SJCRH30 (cell line): ENCODE measurements at regions not wholly inside any gene's neighbourhood (a gene's known extent, or its start where the extent isn't known, plus 50 kb on each side); places are given as distances from the start of the nearest gene placed in this dataset.

Experiments used
- DNase-seq, 2 experiments: peaks; one replicate each; pipeline ENCODE4 v3.0.0-alpha.2; 2015 to 2020
- H3K27ac ChIP-seq: fragments of 250-450 bp; sonication (Bioruptor Pico); 2 replicates; pipeline ENCODE4 v1.5.1; 2020; ENCODE audit warnings: mild to moderate bottlenecking, moderate library complexity
- H3K27me3 ChIP-seq: fragments of 250-450 bp; sonication (Bioruptor Pico); 2 replicates; pipeline ENCODE4 v1.5.1; 2020; ENCODE audit warnings: mild to moderate bottlenecking, moderate library complexity
- H3K36me3 ChIP-seq: fragments of 250-450 bp; sonication (Bioruptor Pico); 2 replicates; pipeline ENCODE4 v1.5.1; 2020; ENCODE audit warnings: mild to moderate bottlenecking, moderate library complexity
- H3K4me1 ChIP-seq: fragments of 250-450 bp; sonication (Bioruptor Pico); 2 replicates; pipeline ENCODE4 v1.5.1; 2020; ENCODE audit warnings: mild to moderate bottlenecking, moderate library complexity
- H3K4me3 ChIP-seq: fragments of 250-450 bp; sonication (Bioruptor Pico); 2 replicates; pipeline ENCODE4 v1.5.1; 2020; ENCODE audit warnings: mild to moderate bottlenecking, moderate library complexity
- H3K9me3 ChIP-seq: fragments of 250-450 bp; sonication (Bioruptor Pico); replicated peaks from 2 replicates; pipeline ENCODE4 v1.5.1; 2020; ENCODE audit warnings: mild to moderate bottlenecking, moderate library complexity

DNA sequence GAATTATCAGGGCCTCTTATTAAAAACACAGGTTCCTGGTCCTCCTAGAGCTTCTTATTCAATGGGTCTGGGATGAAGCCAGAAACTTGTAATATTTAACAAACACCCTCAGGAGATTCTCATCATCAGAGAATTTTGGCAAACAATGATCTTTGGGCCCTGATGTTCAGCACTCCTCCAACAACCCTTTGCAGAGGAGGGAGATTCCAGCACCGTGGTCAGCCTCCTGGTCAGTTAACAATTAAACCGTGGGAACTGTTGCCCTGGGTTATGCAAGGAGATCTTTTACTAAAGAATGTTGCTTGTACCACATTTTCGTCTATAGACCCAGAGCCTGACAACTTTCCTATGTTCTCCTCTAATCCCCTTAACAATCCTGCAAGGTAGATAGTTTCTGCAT lies 294.4 kb downstream of the PLPP3 start:
- no peak for DNase-seq
- Histone ChIP-seq H3K36me3 (no peaks in the 10 kb centered on the region), H3K4me1 (no peaks in the 10 kb centered on the region), H3K27me3 (no peaks in the 10 kb centered on the region), H3K27ac (no peak overlapping the region), H3K4me3 (no peak overlapping the region), H3K9me3 (no peaks in the 10 kb centered on the region)

DNA sequence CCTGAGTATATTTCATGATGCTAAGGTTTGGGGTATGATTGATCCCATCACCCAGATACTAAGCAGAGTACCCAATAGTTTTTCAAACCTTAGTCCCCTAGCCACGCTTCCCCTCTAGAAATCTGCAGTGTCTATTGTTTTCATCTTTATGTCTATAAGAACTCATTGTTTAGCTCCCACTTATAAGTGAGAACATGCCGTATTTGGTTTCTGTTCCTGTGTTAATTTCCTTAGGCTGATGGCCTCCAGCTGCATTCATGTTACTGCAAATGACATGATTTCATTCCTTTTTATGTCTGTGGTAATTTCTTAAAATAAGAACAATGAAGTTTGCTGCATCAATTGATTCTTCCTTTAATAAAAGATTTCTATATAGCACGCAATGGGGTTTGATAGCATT lies 301.3 kb downstream of the PLPP3 start:
- no peak overlapping the region for H3K4me3 ChIP-seq
- H3K36me3 ChIP-seq = no peaks in the 10 kb centered on the region
- no peaks in the 10 kb centered on the region for H3K4me1 ChIP-seq
- no peaks in the 10 kb centered on the region for H3K27me3 ChIP-seq
- H3K27ac ChIP-seq = no peak overlapping the region
- DNase-seq = no peak
- no peaks in the 10 kb centered on the region for H3K9me3 ChIP-seq

DNA sequence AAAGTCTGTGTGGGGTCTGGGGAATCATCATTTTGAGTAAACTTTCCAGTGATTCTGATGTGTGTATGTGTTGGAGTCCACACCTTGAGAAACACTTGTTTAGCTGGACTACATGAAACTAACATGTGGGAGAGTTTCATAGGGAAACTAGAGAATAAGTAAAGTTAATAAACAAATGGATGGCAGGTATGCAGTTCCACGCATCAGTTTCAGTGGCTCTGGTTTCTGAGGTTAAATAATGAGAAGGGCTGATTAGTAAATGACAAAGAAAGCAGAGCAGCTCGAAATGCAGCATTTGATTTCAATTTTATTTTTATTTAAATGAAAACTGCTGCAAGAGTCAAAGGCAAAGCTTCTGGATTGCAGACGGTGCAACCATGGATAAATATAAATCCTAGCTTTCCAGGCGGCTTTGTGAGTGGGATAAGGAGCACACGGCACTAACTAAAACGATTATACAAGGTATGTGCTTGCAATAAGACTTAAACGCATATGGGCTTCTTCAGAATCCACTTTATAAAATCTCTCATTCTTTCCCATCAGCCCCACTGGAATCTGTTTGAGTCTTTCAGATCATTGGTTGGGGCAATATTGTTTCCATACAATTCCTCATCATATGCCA lies 310.7 kb downstream of the PLPP3 start:
- Histone ChIP-seq H3K9me3 (no peaks in the 10 kb centered on the region), H3K27me3 (no peaks in the 10 kb centered on the region), H3K4me1 (no peaks in the 10 kb centered on the region), H3K4me3 (no peak overlapping the region), H3K36me3 (no peaks in the 10 kb centered on the region), H3K27ac (no peak overlapping the region)
- DNase-seq = no peak

DNA sequence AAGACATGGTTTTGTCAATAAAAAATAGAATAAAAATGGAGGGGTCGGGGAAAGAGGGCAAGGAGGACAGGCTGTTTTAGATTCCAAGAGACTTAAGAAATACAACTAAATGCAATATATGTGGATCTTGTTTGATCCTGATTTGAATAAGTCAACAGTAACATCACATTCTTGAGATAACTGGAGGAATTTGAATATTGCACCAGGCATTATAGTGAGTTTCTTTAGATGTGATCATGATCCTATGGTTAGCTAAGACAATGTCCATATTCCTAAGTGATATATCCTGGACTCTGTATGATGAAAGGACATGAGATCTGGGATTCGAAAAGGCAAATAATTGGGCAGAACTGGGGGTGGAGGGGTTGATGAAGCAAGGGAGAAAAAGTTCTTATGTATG lies 311.8 kb downstream of the PLPP3 start:
- no peak for DNase-seq
- no peak overlapping the region for H3K27ac ChIP-seq
- no peaks in the 10 kb centered on the region for H3K4me1 ChIP-seq
- no peaks in the 10 kb centered on the region for H3K36me3 ChIP-seq
- no peaks in the 10 kb centered on the region for H3K9me3 ChIP-seq
- H3K27me3 ChIP-seq = no peaks in the 10 kb centered on the region
- no peak overlapping the region for H3K4me3 ChIP-seq

DNA sequence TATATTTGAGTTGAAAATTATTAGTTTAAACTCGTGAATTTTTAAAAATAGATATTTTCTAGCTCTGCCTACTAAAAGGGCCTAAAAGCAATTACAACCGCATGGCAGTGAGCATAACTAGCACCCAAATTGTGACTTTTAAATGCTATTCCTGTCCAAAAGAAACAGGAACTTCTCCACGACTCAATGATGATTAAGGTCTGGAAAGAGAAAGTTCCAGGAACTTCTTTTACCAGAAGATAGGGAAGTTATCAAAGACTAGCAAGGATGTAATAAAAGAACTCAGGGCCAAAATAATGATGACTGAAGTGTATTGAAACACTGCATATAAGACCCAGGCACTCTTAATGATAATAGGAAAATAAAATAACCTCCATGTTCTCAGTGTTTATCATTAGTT lies 313.0 kb downstream of the PLPP3 start:
- Histone ChIP-seq H3K4me3 (no peak overlapping the region), H3K27me3 (no peaks in the 10 kb centered on the region), H3K36me3 (no peaks in the 10 kb centered on the region), H3K9me3 (no peaks in the 10 kb centered on the region), H3K4me1 (no peaks in the 10 kb centered on the region), H3K27ac (no peak overlapping the region)
- no peak for DNase-seq

DNA sequence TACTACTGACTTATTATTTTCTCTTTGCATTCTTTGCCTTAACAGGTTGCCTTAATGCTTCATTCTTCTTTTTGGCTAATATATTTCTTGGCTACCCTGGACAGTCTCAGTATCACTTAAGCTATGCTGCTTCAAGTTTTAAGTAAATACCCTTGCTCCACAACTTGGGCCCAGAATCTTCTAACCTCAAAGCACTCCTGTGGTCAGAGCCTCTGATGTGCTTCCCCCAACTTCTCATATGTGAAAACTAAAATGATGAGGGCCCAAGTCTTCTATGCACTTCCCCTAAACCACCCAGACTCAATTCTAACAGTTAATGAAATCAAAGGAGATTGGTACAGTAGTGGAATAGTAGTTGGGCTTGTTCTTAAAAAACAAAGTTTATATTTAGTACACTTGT lies 314.1 kb downstream of the PLPP3 start:
- H3K9me3 ChIP-seq = no peaks in the 10 kb centered on the region
- DNase-seq = no peak
- no peaks in the 10 kb centered on the region for H3K4me1 ChIP-seq
- H3K27me3 ChIP-seq = no peaks in the 10 kb centered on the region
- H3K27ac ChIP-seq = no peak overlapping the region
- no peak overlapping the region for H3K4me3 ChIP-seq
- no peaks in the 10 kb centered on the region for H3K36me3 ChIP-seq

DNA sequence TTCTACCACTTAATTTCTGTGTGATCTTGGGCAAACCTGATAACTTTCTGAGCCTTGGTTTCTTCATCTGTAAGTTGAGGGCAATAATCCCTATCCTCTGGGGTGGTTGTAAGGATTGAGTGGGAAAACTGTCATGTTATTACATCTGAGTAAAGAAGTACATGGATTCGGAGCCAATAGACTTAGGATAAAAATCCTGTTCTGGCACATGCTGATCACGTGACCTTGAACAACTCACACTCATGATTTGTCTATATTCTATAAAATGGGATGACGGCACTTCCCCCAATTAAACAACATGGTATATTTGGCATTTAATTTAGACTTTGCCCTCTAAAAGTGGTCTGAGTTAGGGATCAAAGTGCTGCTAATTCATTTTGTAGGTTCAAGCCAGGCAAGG lies 315.5 kb downstream of the PLPP3 start:
- no peak overlapping the region for H3K4me3 ChIP-seq
- no peaks in the 10 kb centered on the region for H3K9me3 ChIP-seq
- no peak for DNase-seq
- no peaks in the 10 kb centered on the region for H3K36me3 ChIP-seq
- no peaks in the 10 kb centered on the region for H3K27me3 ChIP-seq
- no peak overlapping the region for H3K27ac ChIP-seq
- H3K4me1 ChIP-seq = no peaks in the 10 kb centered on the region

DNA sequence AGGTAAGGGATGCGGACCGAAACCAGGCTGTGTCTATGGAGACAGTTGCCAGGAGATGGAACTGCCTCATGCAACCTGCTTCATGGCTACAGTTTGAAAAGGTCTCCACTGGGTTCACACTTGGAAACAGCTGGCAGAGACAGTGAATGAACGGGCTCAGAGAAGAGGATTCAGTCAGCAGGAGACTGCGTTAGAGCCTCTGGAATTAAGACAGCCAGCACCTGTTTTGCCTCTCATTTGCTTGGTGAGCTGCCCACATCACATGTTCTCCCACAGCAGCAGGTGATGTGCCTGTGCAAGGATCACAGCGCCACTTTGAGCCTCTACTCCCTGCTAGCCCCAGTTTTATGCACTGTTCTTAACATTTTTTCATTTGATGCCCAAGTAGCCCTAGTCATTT lies 321.0 kb downstream of the PLPP3 start:
- Histone ChIP-seq H3K4me3 (no peak overlapping the region), H3K27ac (no peak overlapping the region)

DNA sequence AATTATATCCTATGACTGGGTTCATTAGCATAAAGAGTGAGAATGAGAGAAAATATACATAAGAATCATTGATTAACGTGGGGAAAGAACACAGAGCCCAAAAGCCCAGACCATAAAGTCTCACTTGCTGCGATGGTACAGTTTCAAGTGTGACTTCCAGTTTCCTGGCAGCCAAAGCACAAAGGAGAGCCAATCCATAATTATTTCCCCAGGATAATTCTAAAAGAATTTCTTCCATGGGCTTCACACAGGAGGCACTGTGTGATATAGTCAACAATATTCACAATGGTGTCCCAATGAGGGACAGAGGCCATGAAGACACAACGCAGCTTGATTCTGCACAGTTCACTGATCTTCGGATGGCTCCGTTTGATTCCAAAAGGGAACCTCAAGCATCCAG lies 321.6 kb downstream of the PLPP3 start:
- Histone ChIP-seq H3K27ac (no peak overlapping the region), H3K27me3 (no peaks in the 10 kb centered on the region), H3K4me1 (no peaks in the 10 kb centered on the region), H3K4me3 (no peak overlapping the region), H3K36me3 (no peaks in the 10 kb centered on the region), H3K9me3 (no peaks in the 10 kb centered on the region)
- DNase-seq = no peak

More for the DNA sequence above, 321.0 kb downstream of the PLPP3 start:
- Histone ChIP-seq H3K27me3 (no peaks in the 10 kb centered on the region), H3K36me3 (no peaks in the 10 kb centered on the region), H3K9me3 (no peaks in the 10 kb centered on the region), H3K4me1 (no peaks in the 10 kb centered on the region)
- DNase-seq = peak in 1 of 2 experiments; percentile 17

DNA sequence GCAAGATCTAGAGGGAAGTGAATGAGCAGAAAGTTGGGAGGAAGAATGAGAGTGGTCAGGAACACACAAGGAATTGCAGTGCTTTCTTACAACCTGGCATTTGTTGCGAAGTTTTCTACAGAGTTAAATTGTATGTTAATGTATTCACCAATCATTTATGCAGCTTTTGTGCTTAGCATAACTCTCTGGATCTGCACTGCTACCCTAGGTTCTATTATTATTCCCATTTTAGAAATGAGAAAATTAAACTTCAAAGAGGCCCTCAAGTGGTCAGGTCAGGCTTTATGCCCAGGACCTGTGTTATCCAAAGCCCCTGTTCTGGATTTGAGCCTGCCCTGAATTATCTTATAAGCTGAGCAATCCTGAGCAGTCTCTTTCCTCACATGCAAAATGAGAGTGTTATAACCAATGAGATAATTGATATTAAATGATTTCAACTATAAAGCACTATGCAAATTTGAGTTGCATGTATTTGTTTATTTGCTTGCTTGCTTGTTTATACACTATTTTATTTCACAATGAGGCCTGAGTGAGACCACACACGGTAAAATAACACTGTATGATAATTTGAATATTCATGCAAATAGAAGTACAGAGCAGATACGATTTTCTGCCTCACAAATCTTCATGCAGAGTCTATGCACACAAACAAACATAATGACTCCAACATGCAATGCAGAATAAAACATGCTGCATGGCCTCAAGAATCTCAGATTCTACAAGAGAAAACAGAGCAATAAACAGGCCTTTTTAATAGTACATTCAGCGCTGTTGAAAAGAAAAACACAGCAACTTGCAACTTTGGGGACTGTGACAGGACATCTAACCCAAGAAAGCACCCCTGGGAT lies 323.0 kb downstream of the PLPP3 start:
- H3K27ac ChIP-seq = no peak overlapping the region
- DNase-seq = no peak

DNA sequence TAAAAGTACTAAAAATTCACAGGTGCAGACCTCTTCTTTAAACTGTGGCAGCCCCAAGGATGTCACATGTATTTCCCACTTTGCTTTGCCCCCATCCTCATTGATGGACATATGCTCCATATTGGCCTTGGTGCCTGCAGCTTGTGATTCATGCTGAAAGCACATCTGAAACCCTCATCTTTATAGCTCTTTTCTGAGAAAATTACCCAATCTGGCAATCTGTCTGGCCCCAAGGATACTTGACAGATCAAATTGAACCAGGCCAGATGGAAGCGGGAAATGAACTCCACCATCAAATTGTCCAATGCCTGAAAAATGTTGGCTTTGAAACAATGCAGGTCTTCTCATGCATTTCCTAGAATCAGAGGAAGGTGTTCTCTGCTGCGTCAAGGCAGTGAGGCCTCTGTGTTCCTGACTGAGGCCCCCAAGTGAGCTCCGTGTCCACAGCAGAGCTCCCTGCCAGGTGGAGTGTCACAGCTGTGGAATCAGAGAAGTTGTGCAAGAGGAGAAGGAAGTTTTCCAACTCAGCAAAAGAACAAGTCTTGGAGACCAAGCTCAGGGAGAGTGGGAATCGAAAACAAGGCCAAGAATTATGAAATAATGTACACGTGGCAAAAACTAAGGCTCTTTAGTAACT lies 323.7 kb downstream of the PLPP3 start:
- Histone ChIP-seq H3K36me3 (no peaks in the 10 kb centered on the region), H3K9me3 (no peaks in the 10 kb centered on the region), H3K27me3 (no peaks in the 10 kb centered on the region), H3K4me1 (no peaks in the 10 kb centered on the region), H3K4me3 (no peak overlapping the region), H3K27ac (no peak overlapping the region)
- no peak for DNase-seq

More for the DNA sequence above, 323.0 kb downstream of the PLPP3 start:
- Histone ChIP-seq H3K4me1 (no peaks in the 10 kb centered on the region), H3K36me3 (no peaks in the 10 kb centered on the region), H3K4me3 (no peak overlapping the region), H3K27me3 (no peaks in the 10 kb centered on the region), H3K9me3 (no peaks in the 10 kb centered on the region)

DNA sequence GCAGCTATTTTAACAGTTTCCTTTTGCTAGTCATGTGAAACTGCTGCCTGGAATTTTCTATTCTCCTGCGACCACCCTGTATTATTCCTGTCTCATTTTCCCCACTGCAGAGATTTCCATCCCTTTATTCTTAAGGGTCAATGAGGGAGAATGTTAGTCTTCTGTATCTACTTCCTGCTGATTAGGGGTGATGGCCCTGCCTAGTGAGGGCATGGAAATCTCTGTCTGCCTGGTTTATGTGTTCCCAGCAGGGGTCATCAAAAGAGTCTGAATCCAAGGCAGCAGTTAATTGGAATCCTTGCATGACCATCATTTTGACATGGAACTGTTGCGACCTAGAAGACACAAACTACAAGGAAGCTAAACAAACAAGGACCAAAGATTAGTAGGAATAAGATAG lies 325.2 kb downstream of the PLPP3 start:
- no peaks in the 10 kb centered on the region for H3K4me1 ChIP-seq
- no peak overlapping the region for H3K27ac ChIP-seq
- no peaks in the 10 kb centered on the region for H3K9me3 ChIP-seq
- no peaks in the 10 kb centered on the region for H3K36me3 ChIP-seq
- no peaks in the 10 kb centered on the region for H3K27me3 ChIP-seq
- no peak for DNase-seq
- H3K4me3 ChIP-seq = no peak overlapping the region

DNA sequence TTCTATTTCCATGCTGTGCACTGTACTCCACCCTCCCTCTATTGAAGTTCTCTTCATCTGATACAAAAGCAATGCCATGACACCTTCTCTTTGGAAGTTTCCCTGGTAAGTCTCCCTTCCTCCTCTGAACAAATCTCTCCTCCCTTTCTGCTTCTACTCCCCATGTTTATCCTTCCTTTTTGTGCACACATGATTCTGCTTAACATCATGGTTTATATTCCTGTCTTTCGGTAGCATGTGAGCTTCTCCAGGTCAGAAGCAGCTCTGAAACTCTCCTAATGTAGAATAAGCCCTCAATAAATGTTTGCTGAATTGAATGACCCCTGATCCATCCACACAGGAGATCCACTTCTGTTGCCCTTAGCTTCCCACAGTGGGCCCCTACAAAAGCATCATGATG lies 328.6 kb downstream of the PLPP3 start:
- no peak for DNase-seq
- H3K9me3 ChIP-seq = no peaks in the 10 kb centered on the region
- no peaks in the 10 kb centered on the region for H3K4me1 ChIP-seq
- H3K27me3 ChIP-seq = no peaks in the 10 kb centered on the region
- no peak overlapping the region for H3K4me3 ChIP-seq
- H3K36me3 ChIP-seq = no peaks in the 10 kb centered on the region
- no peak overlapping the region for H3K27ac ChIP-seq

DNA sequence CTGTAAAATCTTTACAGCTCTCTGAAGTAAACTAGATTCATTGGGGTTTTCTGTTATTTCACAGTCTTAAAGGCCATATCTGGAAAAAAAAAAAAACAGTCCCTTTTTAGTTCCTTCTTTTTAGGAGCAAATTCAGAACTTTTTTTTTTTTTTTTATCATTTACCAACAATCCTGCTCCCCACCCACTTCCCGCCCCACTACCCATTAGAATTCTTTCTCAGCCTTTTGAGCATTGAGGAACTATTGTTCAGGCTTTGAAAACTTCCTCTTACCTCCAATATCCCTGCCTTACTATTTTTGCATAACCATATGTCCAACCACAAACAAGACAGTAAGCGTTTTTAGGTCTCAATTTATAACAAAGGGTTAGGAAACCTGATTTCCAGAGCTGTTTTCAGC lies 330.1 kb downstream of the PLPP3 start:
- no peaks in the 10 kb centered on the region for H3K4me1 ChIP-seq
- H3K36me3 ChIP-seq = no peaks in the 10 kb centered on the region
- no peaks in the 10 kb centered on the region for H3K27me3 ChIP-seq
- no peaks in the 10 kb centered on the region for H3K9me3 ChIP-seq
- DNase-seq = no peak
- no peak overlapping the region for H3K27ac ChIP-seq
- H3K4me3 ChIP-seq = no peak overlapping the region

DNA sequence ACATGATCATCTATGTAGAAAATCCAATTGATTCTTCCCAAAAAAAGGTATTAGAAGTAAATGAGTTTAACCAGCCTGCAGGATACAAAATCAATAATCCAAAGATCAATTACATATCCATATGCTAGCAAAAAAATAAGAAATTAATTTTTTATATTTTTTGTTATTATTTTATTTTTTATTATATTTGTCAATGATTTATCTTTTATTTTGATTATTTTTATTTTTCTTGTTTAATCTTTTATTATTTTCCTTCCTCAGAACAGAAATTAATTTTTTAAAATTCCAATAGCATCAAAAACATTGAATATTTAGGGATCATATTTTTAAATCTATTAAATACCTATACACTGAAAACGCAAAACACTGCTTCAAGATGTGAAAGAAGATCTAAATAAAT lies 331.2 kb downstream of the PLPP3 start:
- no peaks in the 10 kb centered on the region for H3K9me3 ChIP-seq
- H3K27me3 ChIP-seq = no peaks in the 10 kb centered on the region
- no peak overlapping the region for H3K4me3 ChIP-seq
- no peaks in the 10 kb centered on the region for H3K4me1 ChIP-seq
- no peak overlapping the region for H3K27ac ChIP-seq
- H3K36me3 ChIP-seq = no peaks in the 10 kb centered on the region
- DNase-seq = no peak
